Keratinocyte (primary cell): ENCODE measurements at regions not wholly inside any gene's neighbourhood (a gene's known extent, or its start where the extent isn't known, plus 50 kb on each side); places are given as distances from the start of the nearest gene placed in this dataset.
"Not testable (repeated sequence)": the region's sequence is repeated elsewhere in the genome, so short reads cannot be mapped to it uniquely, and the experiment has no call there.

Experiments used
- DNase-seq: peaks from one replicate; pipeline ENCODE4 v3.0.0-alpha.2; 2011; ENCODE audit warnings: low read depth, missing footprints, low spot score
- FAIRE-seq: peaks from 2 replicates; lab custom pipeline; 2011; peaks lifted over from hg19 to GRCh38; lab: Jason Lieb, UNC
- H2AFZ ChIP-seq: 2 replicates; pipeline ENCODE4 v1.6.0; 2012; ENCODE audit warnings: low read length, control low read depth, inconsistent platforms; ENCODE audit not compliant: control insufficient read depth
- H3K27ac ChIP-seq: 2 replicates; pipeline ENCODE4 v1.5.1; 2011; ENCODE audit warnings: low read length; ENCODE audit not compliant: control insufficient read depth, insufficient read depth
- H3K27me3 ChIP-seq: 3 replicates; pipeline ENCODE4 v1.6.0; 2011; ENCODE audit warnings: low read length; ENCODE audit not compliant: control insufficient read depth, insufficient read depth; ENCODE audit errors: extremely low read depth
- H3K36me3 ChIP-seq, 2 experiments: 2 replicates in 1 of 2; 3 replicates in 1 of 2; pipeline ENCODE4 v1.5.1; 2011; ENCODE audit warnings: low read length in 2 of 2, mild to moderate bottlenecking in 1 of 2; ENCODE audit not compliant: control insufficient read depth in 2 of 2, insufficient read depth in 2 of 2; ENCODE audit errors: extremely low read depth in 1 of 2
- H3K4me1 ChIP-seq: 3 replicates; pipeline ENCODE4 v1.5.1; 2011; ENCODE audit warnings: low read length; ENCODE audit not compliant: control insufficient read depth, insufficient read depth; ENCODE audit errors: extremely low read depth
- H3K4me2 ChIP-seq: 3 replicates; pipeline ENCODE4 v1.6.0; 2011; ENCODE audit warnings: low read depth, low read length; ENCODE audit not compliant: control insufficient read depth, insufficient read depth; ENCODE audit errors: extremely low read depth
- H3K4me3 ChIP-seq, 3 experiments: fragments of 200-600 bp in 1 of 3; sonication (generic) in 1 of 3; 2 replicates in 2 of 3; 3 replicates in 1 of 3; pipeline ENCODE4 v1.5.1; 2011 to 2016; ENCODE audit warnings: low read length in 3 of 3, mild to moderate bottlenecking in 3 of 3, control low read depth in 2 of 3, inconsistent platforms in 1 of 3, low read depth in 1 of 3, mixed read lengths in 1 of 3, mixed run types in 1 of 3, moderate library complexity in 1 of 3; ENCODE audit not compliant: control insufficient read depth in 2 of 3, insufficient read depth in 2 of 3; ENCODE audit errors: extremely low read depth in 1 of 3
- H3K79me2 ChIP-seq: 2 replicates; pipeline ENCODE4 v1.6.0; 2012; ENCODE audit warnings: low read length; ENCODE audit not compliant: control insufficient read depth, insufficient read depth
- H3K9ac ChIP-seq: 3 replicates; pipeline ENCODE4 v1.6.0; 2011; ENCODE audit warnings: low read length; ENCODE audit not compliant: control insufficient read depth, insufficient read depth; ENCODE audit errors: extremely low read depth
- H3K9me1 ChIP-seq: 3 replicates; pipeline ENCODE4 v1.6.0; 2011; ENCODE audit warnings: low read length; ENCODE audit not compliant: control insufficient read depth, insufficient read depth; ENCODE audit errors: extremely low read depth
- H3K9me3 ChIP-seq: 2 replicates; pipeline ENCODE4 v1.5.1; 2012; ENCODE audit warnings: low read depth, low read length; ENCODE audit not compliant: control insufficient read depth
- H4K20me1 ChIP-seq: 3 replicates; pipeline ENCODE4 v1.6.0; 2011; ENCODE audit warnings: low read length; ENCODE audit not compliant: control insufficient read depth, insufficient read depth; ENCODE audit errors: extremely low read depth
- dilution Hi-C: fragments of 300-500 bp; cut with MboI; formaldehyde crosslinking; loops from one replicate; pipeline ENCODE4 v1.7.0; 2020; ENCODE audit warnings: low sequenced_read_pairs; ENCODE audit not compliant: extremely low pct_ligation_motif_present
- TF ChIP-seq, protein P1 (sequence below), 3 experiments: IDR thresholded peaks in 1 of 3; conservative IDR thresholded peaks in 1 of 3; optimal IDR thresholded peaks in 1 of 3; 2 replicates in 2 of 3; 3 replicates in 1 of 3; pipeline versions ENCODE3 to v1.5.1; 2011; ENCODE audit warnings: low read length in 3 of 3, mild to moderate bottlenecking in 3 of 3, moderate library complexity in 2 of 3, control low read depth in 1 of 3, inconsistent platforms in 1 of 3; ENCODE audit not compliant: insufficient read depth in 2 of 3; ENCODE audit errors: extremely low read depth in 1 of 3

DNA sequence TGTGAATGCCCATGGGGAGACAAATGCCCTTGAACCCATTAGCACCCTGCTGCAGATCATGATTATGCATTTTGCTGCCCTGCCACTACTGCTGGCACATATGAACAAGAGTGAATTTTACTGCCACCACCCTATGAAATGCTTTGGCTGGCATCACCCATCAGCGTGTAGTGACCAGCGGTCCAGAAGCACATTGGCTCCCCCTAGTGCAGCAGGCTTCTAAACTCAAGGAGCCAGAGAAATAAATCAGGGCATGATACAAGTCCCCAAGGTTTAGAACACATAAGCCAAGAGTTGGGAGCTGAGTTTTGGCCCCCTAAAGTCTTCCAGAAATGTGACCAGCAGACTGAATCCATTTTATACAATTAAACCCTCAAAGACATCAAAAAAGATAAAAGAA is 899.4 kb downstream of the NAP1L3 start:
- H3K36me3 ChIP-seq, H3K4me2 ChIP-seq, H3K9ac ChIP-seq, H2AFZ ChIP-seq, H3K4me1 ChIP-seq, H4K20me1 ChIP-seq, FAIRE-seq, H3K79me2 ChIP-seq, H3K4me3 ChIP-seq, H3K27ac ChIP-seq, dilution Hi-C loops, H3K27me3 ChIP-seq, H3K9me3 ChIP-seq, DNase-seq, H3K9me1 ChIP-seq: not testable (repeated sequence)
- TF ChIP-seq, protein P1, sequence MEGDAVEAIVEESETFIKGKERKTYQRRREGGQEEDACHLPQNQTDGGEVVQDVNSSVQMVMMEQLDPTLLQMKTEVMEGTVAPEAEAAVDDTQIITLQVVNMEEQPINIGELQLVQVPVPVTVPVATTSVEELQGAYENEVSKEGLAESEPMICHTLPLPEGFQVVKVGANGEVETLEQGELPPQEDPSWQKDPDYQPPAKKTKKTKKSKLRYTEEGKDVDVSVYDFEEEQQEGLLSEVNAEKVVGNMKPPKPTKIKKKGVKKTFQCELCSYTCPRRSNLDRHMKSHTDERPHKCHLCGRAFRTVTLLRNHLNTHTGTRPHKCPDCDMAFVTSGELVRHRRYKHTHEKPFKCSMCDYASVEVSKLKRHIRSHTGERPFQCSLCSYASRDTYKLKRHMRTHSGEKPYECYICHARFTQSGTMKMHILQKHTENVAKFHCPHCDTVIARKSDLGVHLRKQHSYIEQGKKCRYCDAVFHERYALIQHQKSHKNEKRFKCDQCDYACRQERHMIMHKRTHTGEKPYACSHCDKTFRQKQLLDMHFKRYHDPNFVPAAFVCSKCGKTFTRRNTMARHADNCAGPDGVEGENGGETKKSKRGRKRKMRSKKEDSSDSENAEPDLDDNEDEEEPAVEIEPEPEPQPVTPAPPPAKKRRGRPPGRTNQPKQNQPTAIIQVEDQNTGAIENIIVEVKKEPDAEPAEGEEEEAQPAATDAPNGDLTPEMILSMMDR (optimal IDR thresholded peaks at IDR 0.05 in 1 of 3, IDR thresholded peaks at IDR 0.05 in 1 of 3, conservative IDR thresholded peaks at IDR 0.05 in 1 of 3; ENCODE audit: extremely low read depth in 1 of 3, insufficient read depth in 2 of 3, low read length in 3 of 3) = peak in 1 of 3 experiments; percentile 15

DNA sequence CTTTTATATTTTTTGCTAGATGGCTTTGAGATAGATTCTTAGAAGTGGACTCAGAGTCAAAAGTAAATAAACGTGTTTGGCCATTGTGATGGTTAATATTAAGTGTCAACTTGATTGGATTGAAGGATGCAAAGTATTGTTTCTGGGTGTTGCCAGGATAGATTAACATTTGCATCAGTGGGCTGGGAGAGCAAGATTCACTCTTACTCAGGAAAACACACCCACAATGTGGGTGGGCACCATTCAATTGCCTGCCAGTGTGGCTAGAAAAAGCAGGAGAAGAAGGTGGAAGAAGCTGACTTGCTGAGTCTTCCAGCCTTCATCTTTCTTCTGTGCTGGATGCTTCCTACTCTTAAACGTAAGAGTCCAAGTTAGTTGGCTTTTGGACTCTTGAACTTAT is 912.4 kb downstream of the NAP1L3 start:
- dilution Hi-C loops, H3K27me3 ChIP-seq, DNase-seq, H4K20me1 ChIP-seq, H3K36me3 ChIP-seq, H3K4me1 ChIP-seq, H3K79me2 ChIP-seq, H3K4me3 ChIP-seq, H3K9ac ChIP-seq, H3K4me2 ChIP-seq, H3K27ac ChIP-seq, FAIRE-seq, H3K9me1 ChIP-seq, H2AFZ ChIP-seq, H3K9me3 ChIP-seq: not testable (repeated sequence)
